8988T (cell line): ENCODE measurements at regions not wholly inside any gene's neighbourhood (a gene's known extent, or its start where the extent isn't known, plus 50 kb on each side); places are given as distances from the start of the nearest gene placed in this dataset.

Experiments
- DNase-seq: peaks from one replicate; pipeline ENCODE4 v3.0.0; 2011

- DNase-seq = no peak
Measured at GRCh38 chr12:91836696-91837095, 308.9 kb downstream of the BTG1 start.

- DNase-seq = no peak
Measured at GRCh38 chr12:91836264-91836663, 309.4 kb downstream of the BTG1 start.

GRCh38 chr12:91835693-91836092, 310.0 kb downstream of the BTG1 start:
- no peak for DNase-seq

- no peak for DNase-seq
Measured at GRCh38 chr12:91833780-91834359, 311.8 kb downstream of the BTG1 start.

DNA sequence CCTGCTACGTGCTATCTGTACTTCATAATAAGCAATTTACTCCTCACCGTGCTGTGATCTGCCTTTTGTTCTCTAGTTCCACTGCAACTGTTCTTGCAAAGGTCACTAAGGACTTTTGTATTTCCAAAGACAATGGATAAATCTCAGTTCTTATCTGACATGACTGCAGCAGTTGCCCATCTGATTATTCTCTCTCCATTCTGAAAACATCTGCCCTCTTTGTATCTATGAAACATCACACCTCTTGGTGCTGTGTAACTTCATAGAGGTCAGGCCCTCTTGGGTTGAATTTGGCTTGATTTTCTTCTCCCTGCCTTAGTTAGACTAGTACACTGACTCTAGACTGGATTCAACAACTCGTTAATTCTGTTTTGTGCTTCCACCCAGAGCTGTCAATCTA, 319.6 kb downstream of the BTG1 start:
- no peak for DNase-seq

DNA sequence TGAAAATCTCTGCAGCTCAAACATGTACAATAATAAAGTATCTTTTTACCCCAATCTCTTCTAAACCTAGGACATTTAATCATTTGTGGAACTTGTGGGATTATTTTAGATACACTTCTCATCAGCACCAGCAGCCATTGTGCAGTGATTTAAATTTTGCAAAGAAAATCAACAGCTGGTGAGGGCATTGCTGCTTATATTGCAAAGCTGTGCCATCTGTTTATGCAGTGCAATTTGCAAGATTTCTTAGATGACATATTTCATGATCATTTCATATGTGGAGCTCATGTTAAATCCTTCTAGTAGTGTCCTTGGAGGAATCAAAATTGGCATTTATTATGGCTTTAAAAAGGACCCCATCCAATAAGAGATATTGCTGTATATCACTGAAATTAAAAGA, 320.7 kb downstream of the BTG1 start:
- DNase-seq = no peak

- DNase-seq = no peak
Measured at GRCh38 chr12:91819132-91819447, 326.6 kb downstream of the BTG1 start.

DNA sequence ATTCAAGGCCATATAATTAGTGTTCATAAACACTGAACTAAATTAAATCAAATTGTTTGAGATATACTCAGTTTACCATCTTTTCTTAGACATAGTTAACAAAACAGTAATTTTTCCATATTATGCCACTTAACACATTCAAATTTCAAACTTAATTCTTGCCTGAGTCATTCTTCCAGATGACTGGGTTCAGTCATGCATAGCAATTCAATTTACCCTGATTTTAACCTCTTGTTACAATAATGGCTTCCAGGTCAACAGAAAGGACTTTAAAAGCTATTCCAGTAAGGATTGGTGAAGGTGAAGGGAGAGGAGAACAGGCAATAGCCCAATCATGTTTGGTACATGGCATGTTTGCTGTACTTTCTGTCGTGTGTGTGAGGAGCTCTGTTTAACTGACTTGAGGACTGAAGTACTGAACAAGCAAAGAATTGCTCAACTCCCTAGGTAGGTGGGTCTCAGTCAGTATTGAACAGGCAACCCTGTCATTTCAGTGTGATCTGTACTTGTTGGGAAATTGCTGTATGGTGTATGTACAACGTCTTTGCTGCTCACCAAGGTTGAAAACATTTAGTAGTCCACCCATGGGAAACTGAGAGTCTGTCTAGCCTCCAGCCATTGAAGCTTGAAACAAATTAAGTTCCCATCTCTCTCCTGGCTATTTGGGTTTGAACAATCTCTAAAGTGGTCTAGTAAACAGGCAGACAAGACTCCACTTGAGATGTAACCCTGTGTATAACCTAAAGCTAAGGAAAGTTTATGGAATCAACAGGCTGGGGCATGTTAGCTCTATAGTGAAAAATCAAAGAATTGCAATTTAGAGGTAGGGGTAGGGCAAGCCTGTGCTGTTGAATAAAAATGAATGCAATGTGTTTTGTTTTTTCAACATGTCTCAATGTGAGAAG, 327.2 kb downstream of the BTG1 start:
- DNase-seq = no peak

DNA sequence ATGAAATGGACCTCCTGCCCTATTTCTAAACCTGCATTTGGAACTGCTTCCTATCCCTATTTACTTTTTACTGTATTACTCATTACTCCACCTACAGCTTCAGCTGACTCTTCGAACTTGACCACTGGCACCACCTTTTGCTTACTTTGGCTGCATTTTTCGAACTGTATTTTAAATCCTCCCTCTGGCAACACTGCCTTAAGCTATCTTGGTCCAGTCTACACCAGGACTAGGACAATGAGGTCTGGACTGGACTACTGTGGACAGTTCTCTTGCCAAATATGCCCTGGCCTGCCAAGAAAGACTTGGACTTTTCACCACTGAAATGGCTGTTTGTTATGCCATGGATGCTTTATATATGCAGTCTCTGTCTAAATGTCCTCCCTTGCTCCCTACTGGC, 328.1 kb downstream of the BTG1 start:
- DNase-seq = no peak

- DNase-seq = no peak
Measured at GRCh38 chr12:91813701-91814100, 331.9 kb downstream of the BTG1 start.

- DNase-seq = no peak
Measured at GRCh38 chr12:91811481-91812287, 334.0 kb downstream of the BTG1 start.

DNA sequence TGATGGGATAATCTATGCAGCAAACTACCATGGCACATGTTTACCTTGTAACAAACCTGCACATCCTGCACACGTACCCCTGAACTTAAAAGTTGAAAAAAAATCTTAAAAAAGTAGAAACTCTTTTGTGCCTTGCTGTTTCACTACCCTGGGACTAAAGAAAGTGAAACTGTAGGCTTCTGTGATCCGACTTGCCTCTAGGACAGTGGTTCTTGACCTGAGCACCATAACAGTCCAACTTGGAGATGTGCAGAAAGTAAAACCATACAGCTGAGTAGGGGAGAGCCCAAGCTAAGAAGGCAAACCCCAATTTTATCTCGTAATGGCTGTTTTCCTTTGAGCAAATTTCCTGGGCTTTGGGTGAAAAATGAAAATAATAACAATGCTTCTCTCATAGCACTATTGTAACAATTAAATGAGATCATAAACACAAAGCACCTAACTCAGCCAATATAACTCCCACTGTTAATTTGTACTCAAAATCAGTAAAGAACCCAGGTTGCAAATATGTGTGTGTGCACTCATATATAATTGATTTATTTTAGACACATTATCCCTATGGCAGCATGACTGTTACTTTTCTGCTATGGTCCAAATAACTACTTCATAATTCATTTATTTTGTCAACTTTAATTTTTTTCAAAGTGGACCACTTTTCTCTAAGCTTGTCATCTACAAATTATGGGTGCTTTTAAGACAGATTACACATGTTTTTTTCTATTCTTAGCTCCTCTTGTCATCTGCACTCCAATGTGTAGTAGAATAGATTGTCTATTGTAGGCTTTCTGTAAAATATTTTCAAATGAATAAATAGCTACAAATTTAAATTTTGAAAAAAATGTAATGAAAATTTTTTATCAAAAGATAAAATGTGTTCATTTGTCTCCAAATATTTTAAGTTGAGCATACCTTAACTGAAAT, 334.9 kb downstream of the BTG1 start:
- no peak for DNase-seq

DNA sequence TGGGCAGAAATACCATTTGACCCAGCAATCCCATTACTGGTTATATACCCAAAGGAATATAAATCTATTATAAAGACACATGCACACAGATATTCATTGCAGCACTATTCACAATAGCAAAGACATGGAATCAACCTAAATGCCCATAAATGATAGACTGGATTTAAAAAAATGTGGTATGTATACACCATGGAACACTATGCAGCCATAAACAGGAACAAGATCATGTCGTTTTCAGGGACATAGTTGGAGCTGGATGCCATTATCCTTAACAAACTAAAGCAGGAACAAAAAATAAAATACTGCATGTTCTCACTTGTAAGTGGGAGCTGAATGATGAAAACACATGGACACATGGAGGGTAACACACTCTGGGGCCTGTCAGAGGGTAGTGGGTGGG, 335.6 kb downstream of the BTG1 start:
- DNase-seq = no peak

DNA sequence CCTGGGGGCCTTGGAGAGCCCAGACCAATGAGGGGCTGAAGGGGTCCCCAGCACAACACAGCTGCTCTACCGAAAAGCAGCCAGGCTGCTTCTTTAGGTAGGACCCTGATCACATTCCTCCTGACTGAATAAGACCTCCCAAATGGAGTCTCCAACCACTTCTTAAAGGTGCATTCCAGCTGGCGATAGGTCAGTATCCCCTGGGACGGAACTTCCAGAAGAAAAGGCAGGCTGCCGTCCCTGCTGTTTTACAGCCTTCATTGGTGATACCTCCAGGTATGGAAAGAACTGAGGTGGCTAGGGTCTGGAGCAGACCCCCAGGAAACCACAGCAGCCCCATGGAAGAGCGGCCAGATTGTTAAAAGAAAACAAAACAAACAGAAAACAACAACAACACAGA, 340.6 kb downstream of the BTG1 start:
- DNase-seq = no peak

- DNase-seq = no peak
Measured at GRCh38 chr12:91804533-91804932, 341.1 kb downstream of the BTG1 start.

DNA sequence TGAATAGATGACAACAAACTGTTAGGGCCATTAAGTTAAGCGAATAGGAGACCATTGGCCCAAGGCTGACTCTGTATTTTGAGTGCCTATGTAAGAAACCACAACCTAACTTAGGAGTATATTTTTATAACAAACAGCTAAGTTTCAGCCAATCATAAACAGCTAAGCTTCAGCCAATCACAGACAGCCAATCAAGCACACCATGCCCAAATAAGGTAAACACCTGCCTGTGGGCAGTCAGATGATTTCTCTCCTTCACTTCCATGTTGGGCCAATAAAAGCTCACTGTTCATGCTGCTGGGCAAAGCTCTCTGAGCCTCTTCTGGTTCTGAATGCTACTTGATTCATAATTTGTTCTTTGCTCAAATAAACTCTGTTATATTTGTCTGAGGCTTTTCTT, 344.6 kb downstream of the BTG1 start:
- DNase-seq = no peak

GRCh38 chr12:91793676-91794075, 352.0 kb downstream of the BTG1 start:
- no peak for DNase-seq

- no peak for DNase-seq
Measured at GRCh38 chr12:91792597-91792996, 353.0 kb downstream of the BTG1 start.

DNA sequence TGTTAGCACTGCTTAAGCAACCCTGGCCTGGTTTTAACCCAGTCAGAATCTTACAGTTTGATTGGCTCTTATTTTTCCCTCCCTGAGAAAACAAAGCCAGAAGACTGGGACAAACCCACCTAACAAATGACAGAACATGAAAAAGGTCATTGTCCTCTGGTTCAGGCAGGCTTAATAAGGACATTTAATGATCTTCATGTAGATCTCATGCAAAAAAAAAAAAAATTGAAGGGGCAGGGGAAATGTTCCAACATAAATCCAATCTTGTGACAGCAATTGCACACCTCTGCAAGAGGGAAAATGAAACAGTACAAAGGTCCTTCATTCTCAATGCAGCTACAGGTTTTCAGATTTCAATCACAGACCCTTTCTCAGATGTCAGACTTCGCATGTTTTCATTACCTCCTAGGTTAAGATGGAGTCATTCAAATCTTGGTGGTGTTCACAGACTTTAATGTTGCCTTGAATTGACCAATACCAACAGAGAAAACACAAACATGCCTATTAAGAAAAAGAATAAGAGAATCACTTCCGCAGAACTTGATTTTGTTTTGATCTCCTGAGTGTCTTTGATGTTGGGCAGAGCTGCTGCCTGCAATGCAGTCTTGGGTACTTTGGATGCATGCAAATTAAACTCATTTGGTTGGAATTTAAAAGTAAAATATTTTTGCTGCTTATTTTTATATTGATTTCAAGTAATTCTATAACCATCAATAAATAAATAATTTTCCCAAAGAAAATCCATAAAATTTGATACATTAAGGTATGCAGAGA, 359.0 kb downstream of the BTG1 start:
- no peak for DNase-seq

DNA sequence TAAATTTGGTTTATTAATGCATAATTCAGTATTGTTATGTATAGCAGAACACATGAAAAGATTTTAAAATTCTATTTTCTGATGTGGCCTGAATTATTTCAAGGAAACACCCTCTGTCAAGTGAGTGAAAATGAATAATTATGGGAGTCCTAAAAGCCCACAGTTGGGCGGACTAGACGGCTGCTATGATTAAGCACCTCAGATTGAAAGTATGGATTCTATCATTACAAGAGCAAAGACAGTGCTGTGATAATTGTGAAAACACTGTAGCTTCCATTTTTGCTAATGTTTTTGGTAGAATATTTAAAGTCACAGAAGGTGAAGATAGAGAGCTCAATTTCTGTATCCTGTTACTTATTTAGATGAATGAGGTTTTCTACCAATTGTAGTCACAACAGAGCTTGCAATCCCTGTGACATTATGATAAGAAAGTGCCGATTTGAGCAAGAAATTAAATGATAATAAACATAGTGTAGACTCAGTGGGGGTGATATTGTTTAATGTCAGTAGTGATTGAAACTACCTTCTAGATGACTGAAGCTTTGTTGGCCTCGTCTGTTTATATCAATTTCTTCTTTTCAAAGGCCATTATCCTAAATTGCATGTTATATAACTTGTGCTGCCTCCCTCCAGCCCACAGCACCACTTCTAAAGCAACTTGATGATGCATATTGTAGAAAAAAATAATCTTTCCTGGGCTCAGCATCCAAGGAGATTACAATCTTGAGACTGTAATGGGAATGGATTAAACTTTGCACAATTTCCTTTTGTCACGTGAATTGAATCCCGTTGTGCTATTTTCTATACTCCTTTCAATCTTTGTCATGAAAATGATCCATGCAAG, 359.8 kb downstream of the BTG1 start:
- no peak for DNase-seq

DNA sequence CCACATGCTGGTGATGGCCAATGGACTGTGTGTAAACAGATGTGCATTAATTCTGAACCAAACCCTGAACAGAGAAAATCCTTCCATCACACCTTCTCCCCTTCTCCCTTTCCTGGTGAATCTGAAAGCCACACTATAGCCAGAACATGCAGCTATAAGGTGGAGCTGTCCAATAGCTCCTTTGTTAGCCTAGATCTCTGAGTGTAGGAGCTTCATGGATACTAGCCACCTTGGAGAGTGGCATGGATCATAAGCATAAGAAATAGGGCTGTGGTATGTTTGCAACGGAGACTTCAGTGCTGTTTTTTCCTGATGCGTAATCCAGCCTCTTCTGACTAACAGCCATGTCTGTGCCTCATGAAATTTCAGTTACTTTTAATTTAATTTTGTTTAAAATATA, 364.5 kb downstream of the BTG1 start:
- no peak for DNase-seq
